Caki2 (cell line): ENCODE measurements at regions not wholly inside any gene's neighbourhood (a gene's known extent, or its start where the extent isn't known, plus 50 kb on each side); places are given as distances from the start of the nearest gene placed in this dataset.
"Not testable (repeated sequence)": the region's sequence is repeated elsewhere in the genome, so short reads cannot be mapped to it uniquely, and the experiment has no call there.

Source experiments
- DNase-seq: peaks from one replicate; pipeline ENCODE4 v3.0.0-alpha.2; 2015; ENCODE audit warnings: low read depth
- in situ Hi-C: cut with HindIII; loops from 2 replicates; pipeline ENCODE4 v1.10.0; 2016; ENCODE audit warnings: low sequenced_read_pairs, low pct_unique_long_range_greater_than_20kb, mixed read lengths

DNA sequence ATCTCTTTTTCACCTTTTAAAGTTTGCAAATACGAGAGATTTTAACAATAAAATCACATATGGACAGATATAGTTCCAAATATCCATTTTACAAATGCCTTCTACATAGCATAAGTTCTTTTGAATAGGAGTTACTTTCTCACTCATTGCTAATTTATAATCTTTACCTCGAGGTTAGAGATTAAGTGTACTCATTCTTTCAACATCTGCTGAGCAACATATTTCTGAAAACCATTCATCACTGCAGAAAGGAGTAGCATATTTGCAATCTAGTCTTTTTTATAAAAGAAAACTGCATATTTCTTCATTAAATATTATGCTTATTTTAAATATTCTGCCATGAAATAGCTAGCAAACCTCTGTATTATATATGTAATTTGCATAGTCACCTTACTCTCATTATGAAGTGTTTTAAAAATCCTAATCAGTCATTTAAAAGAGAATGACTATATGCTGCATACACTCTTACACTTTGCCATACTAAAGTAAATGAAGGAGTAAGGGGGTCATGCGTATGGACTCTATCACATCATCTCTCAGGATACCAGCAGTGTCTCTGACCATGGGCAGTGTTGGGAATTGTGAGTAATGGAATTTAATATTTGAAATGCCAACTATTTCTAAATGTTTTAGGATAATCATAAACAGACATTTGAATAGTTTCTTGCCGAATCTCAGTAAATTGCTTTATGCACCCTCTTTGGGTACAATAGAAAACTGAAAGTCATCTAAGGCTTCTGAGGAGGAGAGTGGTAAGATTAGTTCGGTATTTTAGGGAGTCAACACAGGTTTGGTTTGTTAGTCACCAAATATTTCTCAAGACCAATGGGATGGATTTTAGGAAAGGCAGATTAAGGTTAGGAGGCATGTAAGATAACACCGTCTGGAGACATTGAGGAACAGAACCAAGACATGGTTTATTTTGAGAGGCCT is 524.8 kb upstream of the ATP2B1 start:
- in situ Hi-C loops = no loop called here

DNA sequence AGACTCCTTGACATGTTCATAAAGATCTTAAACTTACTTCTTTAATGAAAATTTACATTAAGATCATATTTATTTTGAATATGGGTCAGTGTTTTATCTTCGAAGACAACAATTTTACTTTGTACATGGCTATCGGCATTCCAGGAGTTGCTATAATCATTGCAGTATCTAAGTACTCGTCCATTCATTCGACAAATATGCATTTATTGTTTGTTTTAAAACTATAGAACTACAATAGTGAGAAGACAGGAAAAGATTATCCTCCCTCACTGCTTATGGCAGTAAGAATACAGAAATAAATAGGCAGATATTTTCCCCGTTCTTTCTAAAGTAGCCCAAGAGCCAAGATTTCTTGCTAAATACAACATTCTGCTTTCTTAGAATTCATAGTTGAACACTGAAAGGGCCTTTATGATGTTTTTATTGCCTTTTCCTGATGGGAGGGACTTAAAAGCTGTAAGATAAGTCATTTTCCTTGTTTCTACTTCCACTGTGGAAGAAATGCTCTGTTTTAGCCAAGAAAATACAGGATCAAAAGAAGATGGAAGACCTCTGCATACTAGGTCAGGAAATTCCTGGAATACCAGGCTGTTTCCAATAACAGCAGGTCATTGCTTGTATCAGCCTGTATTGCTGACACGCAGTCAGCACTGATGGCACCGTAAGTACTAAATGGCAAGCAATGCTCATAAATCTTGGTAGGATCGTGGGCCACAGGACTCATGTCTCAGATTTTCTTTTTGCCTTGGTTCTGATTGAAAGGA is 521.0 kb upstream of the ATP2B1 start:
- DNase-seq = no peak
- in situ Hi-C loops = no loop called here

More for the DNA sequence above, 524.8 kb upstream of the ATP2B1 start:
- DNase-seq = no peak

DNA sequence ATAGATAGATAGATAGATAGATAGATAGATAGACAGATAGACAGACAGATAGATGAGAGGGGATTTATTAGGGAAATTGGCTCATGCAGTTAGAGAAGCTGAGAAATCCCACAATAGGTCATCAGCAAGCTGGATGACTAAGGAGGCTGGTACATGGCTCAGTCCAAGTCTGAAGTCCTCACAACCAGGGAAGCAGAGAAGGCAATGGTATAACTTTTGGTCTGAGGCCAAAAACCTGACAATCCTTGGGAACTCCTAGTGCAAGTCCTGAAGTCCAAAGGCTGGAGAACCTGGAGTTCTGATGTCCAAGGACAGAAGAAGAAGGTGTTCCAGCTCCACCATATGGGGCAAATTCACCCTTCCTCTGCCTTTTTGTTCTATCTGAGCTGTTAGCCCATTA is 517.6 kb upstream of the ATP2B1 start:
- DNase-seq = no peak
- in situ Hi-C loops = no loop called here

DNA sequence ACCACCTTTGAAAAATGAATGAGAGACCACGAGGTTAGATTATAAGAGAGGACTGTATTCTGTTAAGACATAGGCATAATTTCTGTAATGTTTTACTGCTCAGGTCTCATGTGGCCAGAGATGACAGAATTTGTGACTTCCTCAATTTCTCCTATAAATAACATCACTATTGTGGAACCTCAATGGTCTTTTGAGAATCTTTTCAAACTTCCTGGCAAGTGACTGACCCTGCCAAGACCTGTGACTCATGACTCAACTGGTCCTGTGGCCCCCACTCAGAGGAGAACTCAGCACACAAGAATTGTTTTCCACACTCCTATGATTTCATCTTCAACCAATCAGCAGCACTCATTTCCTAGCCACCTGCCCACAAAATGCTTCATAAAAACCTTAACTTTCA is 508.2 kb upstream of the ATP2B1 start:
- peak; percentile 3 for DNase-seq
- in situ Hi-C loops = no loop called here

DNA sequence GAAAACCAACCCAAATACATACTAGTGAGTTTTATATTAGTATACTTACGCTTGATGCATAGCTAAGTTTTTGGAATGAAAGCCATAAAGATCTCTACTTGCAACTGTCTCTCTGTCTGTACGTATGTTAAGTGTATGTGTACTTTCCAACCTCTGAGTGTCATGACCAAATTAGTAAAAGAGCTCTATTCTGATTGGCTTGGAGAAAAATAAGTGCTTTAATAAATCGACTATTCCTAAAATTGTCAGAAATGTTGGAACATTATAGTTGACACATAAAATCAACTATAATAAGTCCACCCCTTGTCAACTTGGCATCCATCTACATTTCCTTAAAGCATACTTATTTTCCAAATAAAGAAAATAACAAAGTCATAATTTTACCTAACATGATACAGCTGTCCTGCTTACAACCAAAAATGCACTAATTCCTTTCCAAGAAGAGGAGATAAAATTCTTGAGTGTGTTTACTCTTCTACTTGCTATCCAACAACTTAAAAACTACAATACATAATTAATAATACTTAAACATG is 507.4 kb upstream of the ATP2B1 start:
- DNase-seq = no peak
- in situ Hi-C loops = no loop called here

DNA sequence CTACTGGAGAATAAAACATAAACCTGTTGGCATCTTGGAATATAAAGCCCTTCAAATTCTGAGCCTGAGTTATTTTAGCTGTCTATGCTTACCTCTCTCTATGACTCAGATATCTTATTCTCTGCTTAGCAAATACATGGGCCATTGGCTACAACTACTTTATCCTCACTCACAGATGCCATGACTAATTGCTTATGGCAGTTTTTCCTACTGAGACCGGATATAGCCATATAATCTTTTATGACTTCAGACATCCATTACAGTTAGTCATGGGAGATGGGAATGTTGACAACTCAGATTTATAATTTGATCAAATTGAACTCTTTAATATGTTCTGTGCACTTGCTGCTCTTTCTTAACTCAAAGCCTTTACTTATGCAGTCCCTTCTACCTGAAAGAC is 502.4 kb upstream of the ATP2B1 start:
- DNase-seq = peak; percentile 69
- in situ Hi-C loops = no loop called here

DNA sequence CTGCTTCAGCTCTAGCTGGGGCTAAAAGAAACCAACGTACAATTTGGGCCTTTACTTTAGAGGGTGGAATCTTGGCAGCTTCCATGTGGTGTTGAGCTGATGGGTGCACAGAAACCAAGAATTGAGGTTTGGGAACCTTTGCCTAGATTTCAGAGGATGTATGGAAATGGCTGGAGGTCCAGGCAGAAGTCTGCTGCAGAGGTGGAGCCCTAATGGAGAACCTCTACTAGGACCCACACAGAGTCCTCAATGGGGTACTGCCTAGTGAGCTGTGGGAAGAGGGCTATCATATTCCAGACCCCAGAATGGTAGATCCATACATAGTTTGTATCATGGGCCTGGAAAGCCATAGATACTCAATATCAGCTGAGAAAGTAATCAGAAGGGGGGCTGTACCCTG is 500.4 kb upstream of the ATP2B1 start:
- in situ Hi-C loops = no loop called here
- no peak for DNase-seq

DNA sequence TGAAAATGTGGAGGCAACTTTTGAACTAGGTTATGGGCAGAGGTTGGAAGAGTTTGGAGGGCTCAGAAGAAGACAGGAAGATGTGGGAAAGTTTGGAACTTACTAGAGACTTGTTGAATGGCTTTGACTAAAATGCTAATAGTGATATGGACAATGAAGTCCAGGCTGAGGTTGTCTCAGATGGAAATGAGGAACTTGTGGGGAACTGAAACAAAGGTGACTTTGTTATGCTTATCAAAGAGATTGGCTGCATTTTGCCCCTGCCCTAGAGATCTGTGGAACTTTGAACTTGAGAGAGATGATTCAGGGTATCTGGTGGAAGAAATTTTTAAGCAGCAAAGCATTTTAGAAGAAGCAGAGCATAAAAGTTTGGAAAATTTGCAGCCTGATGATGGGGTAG is 499.7 kb upstream of the ATP2B1 start:
- DNase-seq, in situ Hi-C loops: not testable (repeated sequence)

DNA sequence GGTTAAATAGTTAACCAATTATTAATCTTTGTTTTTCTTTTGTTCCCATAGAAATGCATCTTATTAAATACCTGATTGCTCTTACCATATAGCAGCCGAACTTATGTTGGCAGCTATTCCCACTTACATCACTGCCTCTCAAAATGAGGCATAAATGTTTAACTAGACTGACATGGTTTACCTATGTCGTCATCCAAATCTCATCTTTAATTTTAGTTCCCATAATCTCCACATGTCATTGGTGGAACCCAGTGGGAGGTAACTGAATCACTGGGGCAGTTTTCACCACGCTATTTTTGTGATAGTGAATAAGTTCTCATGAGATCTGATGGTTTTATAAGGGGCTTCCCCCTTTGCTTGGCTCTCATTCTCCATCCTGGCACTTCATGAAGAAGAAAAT is 499.2 kb upstream of the ATP2B1 start:
- in situ Hi-C loops = no loop called here
- DNase-seq = peak; percentile 79

DNA sequence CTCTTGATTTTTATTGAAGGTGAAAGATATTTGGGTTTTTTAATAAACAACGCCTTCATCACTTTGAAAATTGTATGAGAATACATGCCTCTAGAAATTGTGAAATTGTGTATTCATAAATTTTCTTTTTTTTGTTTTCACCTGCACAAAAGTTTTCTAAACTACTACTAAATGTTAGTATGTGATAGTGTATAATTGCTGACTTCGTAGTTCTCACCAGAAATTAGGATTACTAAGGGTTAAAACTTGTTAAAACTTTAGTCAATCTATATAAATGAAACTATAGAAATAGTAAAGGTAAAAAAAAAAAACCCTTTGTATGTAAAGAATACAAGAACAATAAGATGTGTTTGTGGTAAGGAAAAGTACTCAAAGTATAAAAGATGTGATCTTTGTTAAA is 496.5 kb upstream of the ATP2B1 start:
- in situ Hi-C loops = no loop called here
- no peak for DNase-seq

DNA sequence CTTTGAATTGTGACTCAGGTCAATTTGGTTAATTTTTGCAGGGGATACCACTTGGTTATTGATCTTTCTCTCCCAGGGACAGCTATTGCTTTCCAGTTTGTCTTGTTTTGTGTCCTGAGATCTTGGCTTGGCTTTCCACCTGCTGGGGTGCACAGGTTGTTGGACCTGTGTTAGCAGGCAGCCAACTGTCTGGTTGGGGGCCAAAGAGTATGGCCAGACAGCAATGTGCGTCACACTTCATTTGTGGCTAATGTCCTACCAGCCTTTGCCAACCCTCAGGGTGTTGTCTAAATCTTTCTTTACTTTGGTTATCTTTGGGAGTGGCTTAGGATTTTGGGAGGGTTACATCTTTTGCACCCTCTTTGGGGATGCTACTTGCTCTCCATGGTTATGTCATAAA is 494.9 kb upstream of the ATP2B1 start:
- DNase-seq = no peak
- in situ Hi-C loops = no loop called here

DNA sequence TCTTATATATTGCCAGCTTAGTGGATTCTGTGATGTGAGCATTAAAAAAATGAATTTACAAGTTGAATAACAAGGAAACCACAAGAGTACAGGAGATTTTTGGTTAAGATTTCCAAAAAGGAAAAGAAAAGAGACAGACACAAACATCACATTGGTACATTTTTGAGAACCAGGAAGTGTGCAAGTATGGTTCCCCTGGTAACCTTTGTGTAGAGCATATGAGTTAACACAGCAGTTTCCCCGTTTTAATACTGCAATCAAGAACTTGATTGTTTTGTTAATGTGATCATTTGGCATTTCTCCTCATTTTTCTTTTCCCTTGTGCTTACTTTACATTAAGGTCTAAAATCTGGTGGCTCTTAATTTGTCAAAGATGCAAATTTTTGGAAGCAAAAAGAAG is 490.4 kb upstream of the ATP2B1 start:
- no peak for DNase-seq
- in situ Hi-C loops = no loop called here

DNA sequence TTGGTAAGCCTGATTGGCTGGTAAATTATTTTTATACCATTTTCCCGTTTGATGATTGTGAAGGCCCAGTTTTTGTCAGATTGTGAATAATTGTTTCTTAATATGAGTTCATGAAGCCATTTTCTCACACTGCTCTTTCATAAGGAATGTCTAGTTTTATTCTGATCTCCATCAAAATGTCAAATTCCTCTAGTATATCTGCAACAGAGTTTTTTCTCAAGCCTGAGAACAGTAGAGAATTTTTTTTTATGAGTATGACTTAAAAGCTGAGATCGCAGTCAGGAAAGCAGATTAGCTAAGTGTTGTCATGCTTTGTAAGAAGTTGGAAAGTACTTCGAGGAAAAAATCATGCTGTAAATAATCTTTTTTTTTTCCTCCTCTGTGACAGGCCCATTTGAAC is 484.9 kb upstream of the ATP2B1 start:
- no peak for DNase-seq
- in situ Hi-C loops = no loop called here

DNA sequence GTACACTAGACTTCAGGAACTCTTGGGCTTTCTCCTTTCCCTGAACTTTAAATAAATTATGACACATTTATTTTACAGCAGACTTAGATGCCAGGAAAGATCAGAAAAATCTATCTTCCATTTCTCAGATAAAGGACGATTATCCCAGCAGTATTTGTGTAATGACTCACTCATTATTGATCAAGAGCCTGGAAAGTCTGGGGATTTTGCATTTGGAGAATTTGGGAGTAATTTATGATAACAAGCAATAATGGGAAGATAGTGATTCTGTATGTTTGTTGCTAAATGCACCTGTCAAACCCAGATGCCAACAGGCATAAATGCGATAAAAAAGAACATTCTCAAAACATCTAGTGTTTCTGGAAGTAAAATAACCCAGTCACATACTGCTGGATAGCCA is 480.2 kb upstream of the ATP2B1 start:
- in situ Hi-C loops = no loop called here
- DNase-seq = no peak

DNA sequence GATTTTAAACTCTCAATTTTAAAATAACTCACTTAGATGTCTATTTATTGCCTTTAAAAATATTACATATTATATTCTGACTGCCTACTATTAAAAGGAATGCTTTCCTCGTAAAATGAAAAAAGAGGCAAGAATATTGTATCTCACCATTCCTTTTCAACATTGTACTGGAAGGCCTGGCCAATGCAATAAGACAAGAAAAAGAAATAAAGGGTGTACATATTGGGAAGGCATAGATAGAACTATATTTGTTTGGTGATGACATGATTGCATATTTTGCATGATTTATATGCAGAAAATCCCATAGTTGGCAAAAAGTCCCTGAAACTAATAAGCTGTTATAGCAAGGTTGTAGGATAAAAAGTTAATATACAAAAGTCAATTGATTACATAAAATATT is 474.6 kb upstream of the ATP2B1 start:
- in situ Hi-C loops = no loop called here

DNA sequence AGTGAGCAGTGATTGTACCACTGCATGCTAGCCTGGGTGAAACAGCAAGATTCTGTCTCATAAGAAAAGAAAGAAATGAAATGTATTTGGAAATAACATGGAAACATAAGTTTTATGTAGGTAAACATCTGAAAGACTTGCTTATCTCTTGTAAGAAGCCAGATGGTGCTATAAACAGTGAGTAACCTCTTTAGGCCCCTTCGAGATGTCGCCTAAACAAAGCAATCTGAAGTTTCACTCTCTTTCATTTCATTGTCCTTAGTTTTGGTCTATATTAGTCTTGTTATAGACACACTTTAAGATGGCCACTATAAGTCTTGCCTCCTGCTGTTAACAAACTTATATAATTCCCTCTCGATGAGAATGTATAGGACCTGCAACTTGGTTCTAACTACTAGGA is 472.6 kb upstream of the ATP2B1 start:
- no peak for DNase-seq
- in situ Hi-C loops = no loop called here

More for the DNA sequence above, 474.6 kb upstream of the ATP2B1 start:
- no peak for DNase-seq

DNA sequence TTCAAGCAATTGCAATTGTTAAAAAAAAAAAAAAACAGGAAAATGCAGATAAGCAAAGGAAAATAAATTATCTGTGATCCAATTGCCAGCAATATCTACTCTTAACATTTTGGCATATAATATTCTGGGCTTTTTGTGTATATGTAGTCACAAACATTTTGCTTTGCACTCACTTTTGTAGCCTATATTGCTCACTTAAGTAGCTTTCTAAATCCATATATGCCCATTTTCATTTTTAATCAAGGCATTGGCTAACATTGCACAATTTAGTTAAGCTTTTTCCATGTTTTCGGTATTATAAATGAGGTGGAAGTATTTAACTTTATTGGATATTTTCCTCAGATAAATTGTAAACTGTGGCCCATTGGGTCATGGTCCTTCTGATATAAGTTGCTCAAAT is 466.3 kb upstream of the ATP2B1 start:
- no peak for DNase-seq
- in situ Hi-C loops = no loop called here

DNA sequence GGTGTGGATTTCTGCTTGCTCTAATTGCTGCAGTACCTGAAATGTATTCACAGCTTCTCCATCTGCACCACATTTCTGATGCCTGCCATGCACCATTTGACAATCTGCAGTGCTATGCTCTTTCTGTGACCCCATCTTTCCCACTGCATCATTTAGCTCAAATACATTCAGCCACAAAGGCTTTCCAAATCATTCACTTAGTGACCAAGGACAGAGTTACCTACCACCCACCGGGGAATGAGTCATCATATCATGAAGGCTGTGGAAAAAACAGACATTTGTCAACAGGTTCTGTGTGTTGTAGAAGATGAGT is 465.5 kb upstream of the ATP2B1 start:
- in situ Hi-C loops = no loop called here

DNA sequence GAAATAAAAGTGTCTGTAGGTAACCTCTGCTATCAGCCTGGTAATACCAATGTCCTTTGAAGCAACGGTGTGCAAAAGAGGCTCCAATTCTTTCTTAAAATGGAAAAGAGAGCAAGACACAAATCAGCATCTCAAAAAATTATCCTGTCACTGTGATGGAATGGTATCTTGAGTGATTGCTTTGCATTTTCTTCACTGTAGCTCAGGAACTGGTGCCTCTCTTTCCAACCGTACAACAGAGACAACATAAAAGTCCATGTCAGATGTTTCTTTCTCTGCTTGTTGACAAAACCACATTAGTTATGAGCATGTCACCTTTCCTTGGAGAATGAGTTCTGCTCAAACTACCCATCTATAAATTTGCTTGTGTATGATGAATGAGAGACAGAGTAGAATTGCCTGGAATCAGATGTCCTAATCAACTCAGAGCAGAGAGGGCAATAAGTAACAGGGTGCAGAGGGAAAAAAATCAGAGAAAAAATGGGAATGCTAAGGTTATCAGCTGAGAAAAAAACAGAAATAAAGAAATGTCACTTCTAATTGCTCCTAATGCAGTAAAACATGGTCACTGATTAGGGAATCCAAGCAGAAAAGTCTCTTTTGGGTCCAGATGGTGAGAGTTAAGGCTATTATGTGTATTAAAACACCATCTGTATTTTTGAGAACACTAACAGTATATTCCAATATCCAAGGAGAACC is 465.0 kb upstream of the ATP2B1 start:
- in situ Hi-C loops = no loop called here
- DNase-seq = no peak

More for the DNA sequence above, 465.5 kb upstream of the ATP2B1 start:
- peak; percentile 20 for DNase-seq
